HFFc6 (cell line): ENCODE measurements at regions not wholly inside any gene's neighbourhood (a gene's known extent, or its start where the extent isn't known, plus 50 kb on each side); places are given as distances from the start of the nearest gene placed in this dataset.
"Not testable (repeated sequence)": the region's sequence is repeated elsewhere in the genome, so short reads cannot be mapped to it uniquely, and the experiment has no call there.

Source experiments
- DNase-seq: peaks from one replicate; pipeline ENCODE4 v3.0.0-alpha.2; 2018
- H3K27ac Mint-ChIP-seq: 2 replicates; pipeline ENCODE4 v1.8.0; 2020; ENCODE audit warnings: mild to moderate bottlenecking, mixed read lengths
- H3K27me3 Mint-ChIP-seq: 2 replicates; pipeline ENCODE4 v1.8.0; 2021; ENCODE audit warnings: mild to moderate bottlenecking, moderate library complexity, mixed read lengths; ENCODE audit not compliant: insufficient read depth
- H3K36me3 Mint-ChIP-seq: 2 replicates; pipeline ENCODE4 v1.8.0; 2021; ENCODE audit warnings: low read depth, mixed read lengths
- H3K4me1 Mint-ChIP-seq: 2 replicates; pipeline ENCODE4 v1.8.0; 2020; ENCODE audit warnings: low read depth, mixed read lengths
- H3K4me3 Mint-ChIP-seq: 2 replicates; pipeline ENCODE4 v1.8.0; 2020; ENCODE audit warnings: mild to moderate bottlenecking, moderate library complexity, mixed read lengths
- H3K9me3 Mint-ChIP-seq: 2 replicates; pipeline ENCODE4 v1.8.0; 2020; ENCODE audit warnings: mild to moderate bottlenecking, mixed read lengths
- TF ChIP-seq, protein P1 (sequence below): fragments of 200-600 bp; sonication (generic); IDR thresholded peaks from 2 replicates; pipeline ENCODE4 v1.5.0; 2021; ENCODE audit warnings: antibody characterized with exemption, mild to moderate bottlenecking

DNA sequence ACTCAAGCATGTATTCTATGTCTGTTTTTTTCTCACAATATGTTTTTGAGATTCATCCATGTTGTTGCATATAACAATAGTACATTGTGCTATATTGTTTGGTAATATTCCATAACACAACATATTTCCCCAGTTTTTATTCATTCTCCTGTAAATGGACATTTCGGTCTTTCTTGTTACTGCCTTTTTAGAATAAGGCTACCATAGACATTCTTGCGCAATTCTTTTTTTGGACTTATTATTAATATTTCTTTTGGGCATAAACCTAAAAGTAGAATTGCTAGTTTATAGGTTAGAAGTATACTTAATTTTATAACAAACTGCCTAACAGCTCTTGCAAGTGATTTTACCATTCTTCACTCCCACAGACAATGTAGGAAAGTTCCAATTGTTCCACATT lies 573.0 kb downstream of the ADGRL2 start:
- TF ChIP-seq, protein P1, sequence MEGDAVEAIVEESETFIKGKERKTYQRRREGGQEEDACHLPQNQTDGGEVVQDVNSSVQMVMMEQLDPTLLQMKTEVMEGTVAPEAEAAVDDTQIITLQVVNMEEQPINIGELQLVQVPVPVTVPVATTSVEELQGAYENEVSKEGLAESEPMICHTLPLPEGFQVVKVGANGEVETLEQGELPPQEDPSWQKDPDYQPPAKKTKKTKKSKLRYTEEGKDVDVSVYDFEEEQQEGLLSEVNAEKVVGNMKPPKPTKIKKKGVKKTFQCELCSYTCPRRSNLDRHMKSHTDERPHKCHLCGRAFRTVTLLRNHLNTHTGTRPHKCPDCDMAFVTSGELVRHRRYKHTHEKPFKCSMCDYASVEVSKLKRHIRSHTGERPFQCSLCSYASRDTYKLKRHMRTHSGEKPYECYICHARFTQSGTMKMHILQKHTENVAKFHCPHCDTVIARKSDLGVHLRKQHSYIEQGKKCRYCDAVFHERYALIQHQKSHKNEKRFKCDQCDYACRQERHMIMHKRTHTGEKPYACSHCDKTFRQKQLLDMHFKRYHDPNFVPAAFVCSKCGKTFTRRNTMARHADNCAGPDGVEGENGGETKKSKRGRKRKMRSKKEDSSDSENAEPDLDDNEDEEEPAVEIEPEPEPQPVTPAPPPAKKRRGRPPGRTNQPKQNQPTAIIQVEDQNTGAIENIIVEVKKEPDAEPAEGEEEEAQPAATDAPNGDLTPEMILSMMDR = no peak
- Mint-ChIP-seq H3K27ac (no peak overlapping the region), H3K36me3 (no peaks in the 10 kb centered on the region), H3K4me3 (no peak overlapping the region), H3K9me3 (peaks cover 37% of the 10 kb centered on the region), H3K4me1 (no peaks in the 10 kb centered on the region), H3K27me3 (no peaks in the 10 kb centered on the region)
- DNase-seq = no peak

DNA sequence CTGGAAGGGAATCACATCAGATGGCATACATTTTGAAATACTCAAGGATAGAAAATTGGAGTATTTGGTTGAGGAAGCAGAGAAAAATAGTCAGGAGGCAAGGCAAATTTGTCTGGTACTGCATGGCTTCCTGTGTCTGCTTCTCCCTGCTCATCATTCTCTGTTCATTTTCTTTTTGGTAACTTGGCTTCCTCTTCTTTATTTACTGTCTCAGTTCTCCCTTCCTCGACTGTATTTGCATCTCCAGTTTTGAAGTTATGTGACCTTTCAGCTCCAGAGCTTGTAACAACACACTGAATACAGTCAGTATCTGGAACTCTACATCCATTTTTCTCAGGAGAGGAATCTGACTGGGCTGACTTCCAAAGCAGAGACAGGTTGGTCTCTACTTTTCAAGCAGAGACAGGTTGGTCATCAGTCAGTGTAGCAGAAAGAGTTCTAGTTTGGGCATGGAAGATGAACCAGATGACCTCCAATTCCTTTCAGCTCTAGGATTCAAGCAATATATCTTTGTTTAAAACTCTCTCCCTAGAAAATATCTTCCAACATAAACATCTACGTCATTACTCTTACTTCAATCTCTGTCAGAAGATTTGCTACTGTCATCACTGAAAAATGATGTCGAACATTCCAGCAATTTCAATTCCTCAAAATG lies 571.2 kb downstream of the ADGRL2 start:
- no peak overlapping the region for H3K27ac Mint-ChIP-seq
- peaks cover 28% of the 10 kb centered on the region for H3K9me3 Mint-ChIP-seq
- no peaks in the 10 kb centered on the region for H3K4me1 Mint-ChIP-seq
- H3K4me3 Mint-ChIP-seq = no peak overlapping the region
- TF ChIP-seq, protein P1 = no peak
- no peak for DNase-seq
- no peaks in the 10 kb centered on the region for H3K36me3 Mint-ChIP-seq
- no peaks in the 10 kb centered on the region for H3K27me3 Mint-ChIP-seq

DNA sequence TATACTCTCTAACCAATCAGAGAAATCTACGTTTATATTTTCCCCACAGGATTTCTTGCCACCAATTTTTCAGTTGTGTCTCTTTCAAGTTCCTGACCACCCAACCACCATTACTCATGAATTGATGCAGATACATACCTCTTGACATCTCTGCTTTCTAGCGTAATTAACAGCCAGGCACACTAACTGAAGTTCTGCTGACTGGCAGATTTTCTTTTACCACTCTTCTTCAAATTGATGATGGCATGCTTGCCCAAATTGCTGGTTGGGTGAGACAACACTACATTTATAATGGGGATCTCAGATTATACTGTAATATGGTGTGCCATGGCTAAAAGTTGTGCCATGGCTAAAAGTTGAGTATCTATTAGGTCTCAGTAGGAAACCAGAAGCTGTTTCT lies 566.7 kb downstream of the ADGRL2 start:
- Mint-ChIP-seq H3K9me3 (peaks cover 25% of the 10 kb centered on the region), H3K27me3 (no peaks in the 10 kb centered on the region), H3K4me1 (no peaks in the 10 kb centered on the region), H3K27ac (no peak overlapping the region), H3K36me3 (no peaks in the 10 kb centered on the region; the same call in 1 of the 2 replicates), H3K4me3 (no peak overlapping the region)
- TF ChIP-seq, protein P1 = no peak
- DNase-seq = no peak

DNA sequence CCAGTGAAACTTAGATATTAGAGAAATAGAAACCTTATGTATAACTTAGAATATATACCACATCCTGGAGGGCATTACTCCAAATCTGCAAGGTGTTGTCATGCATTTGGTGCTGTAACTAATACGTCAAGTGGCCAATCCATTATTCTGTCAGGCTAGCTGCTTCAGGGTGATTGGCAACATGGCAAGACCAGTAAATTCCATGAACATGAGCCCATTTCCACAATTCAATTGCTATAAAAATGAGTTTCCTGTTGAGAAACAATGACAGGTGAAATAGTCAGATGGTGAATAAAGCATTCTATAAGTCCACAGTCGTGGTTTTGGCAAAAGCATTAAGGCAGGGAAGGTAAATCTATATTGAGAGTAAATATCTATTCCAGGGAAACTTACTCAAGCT lies 566.0 kb downstream of the ADGRL2 start:
- Mint-ChIP-seq H3K27me3 (no peaks in the 10 kb centered on the region), H3K4me3 (no peak overlapping the region), H3K9me3 (peaks cover 21% of the 10 kb centered on the region), H3K36me3 (no peaks in the 10 kb centered on the region; the same call in 1 of the 2 replicates), H3K27ac (no peak overlapping the region), H3K4me1 (no peaks in the 10 kb centered on the region)
- no peak for DNase-seq
- TF ChIP-seq, protein P1 = no peak

DNA sequence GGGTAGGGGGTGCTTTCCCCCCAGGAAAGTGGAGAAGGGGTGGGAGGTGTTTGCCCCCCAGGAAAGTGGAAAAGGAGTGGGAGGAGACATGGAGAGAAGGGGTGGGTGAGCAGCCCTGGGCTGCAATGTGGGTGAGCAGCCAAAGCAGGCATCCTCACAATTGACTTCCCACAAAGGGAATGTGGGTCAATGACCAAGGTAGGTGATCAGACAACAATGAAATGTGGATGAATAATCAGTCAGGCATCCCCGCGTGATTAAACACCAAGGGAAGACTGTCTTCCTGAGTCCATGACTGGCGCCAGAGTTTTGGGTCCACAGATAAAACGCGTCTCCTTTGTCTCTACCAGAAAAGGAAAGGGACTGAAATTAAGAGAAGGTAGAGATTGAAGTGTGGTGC lies 558.8 kb downstream of the ADGRL2 start:
- H3K4me3 Mint-ChIP-seq, H3K27me3 Mint-ChIP-seq, H3K4me1 Mint-ChIP-seq, H3K27ac Mint-ChIP-seq, DNase-seq, H3K36me3 Mint-ChIP-seq: not testable (repeated sequence)
- H3K9me3 Mint-ChIP-seq = peaks cover 13% of the 10 kb centered on the region

DNA sequence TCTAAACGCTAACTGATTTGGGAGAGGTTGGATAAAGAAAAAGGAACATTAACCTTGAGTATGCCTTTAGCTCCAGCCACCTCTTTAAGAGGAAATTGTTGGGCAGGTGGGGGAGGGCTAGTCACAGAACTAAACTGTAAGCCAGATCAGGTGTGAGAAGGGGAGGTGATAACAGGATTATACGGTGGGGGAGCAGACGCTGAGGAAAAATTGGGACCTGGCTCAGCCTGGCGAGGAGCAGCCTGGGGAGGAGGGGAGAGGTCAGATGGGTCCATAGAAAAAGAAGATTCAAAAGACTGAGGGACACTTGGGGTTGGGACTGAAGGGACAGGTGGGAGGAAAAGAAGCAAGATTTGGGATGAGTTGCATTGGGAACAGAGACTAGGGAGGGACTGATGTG lies 558.0 kb downstream of the ADGRL2 start:
- H3K36me3 Mint-ChIP-seq, H3K4me1 Mint-ChIP-seq, H3K4me3 Mint-ChIP-seq, DNase-seq, H3K27me3 Mint-ChIP-seq, H3K27ac Mint-ChIP-seq: not testable (repeated sequence)
- H3K9me3 Mint-ChIP-seq = peaks cover 19% of the 10 kb centered on the region

DNA sequence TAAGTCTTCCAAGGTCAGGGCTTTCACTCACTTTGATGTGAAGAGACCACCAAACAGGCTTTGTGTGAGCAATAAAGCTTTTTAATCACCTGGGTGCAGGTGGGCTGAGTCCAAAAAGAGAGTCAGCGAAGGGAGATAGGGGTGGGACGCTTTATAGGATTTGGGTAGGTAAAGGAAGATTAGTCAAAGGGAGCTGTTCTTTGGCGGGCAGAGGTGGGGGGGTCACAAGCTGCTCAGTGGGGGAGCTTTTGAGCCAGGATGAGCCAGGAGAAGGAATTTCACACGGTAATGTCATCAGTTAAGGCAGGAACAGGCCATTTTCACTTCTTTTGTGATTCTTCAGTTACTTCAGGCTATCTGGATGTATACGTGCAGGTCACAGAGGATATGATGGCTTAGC lies 553.8 kb downstream of the ADGRL2 start:
- not testable (repeated sequence) for H3K27me3 Mint-ChIP-seq, H3K36me3 Mint-ChIP-seq, DNase-seq, H3K4me3 Mint-ChIP-seq, H3K4me1 Mint-ChIP-seq, H3K27ac Mint-ChIP-seq
- peaks cover 25% of the 10 kb centered on the region for H3K9me3 Mint-ChIP-seq
